Tibial artery (tissue), 4 donors: ENCODE measurements at regions not wholly inside any gene's neighbourhood (a gene's known extent, or its start where the extent isn't known, plus 50 kb on each side); places are given as distances from the start of the nearest gene placed in this dataset.

Source experiments
- DNase-seq, 2 donors: peaks; one replicate each; pipeline ENCODE4 v3.0.0-alpha.2; 2019
- H3K27ac ChIP-seq, 2 donors: fragments of 200-600 bp; sonication (generic) in 1 of 2; 1 replicate in 1 of 2; 2 replicates in 1 of 2; pipeline ENCODE4 v1.5.1; 2018 to 2019; ENCODE audit warnings: mild to moderate bottlenecking in 1 of 2
- H3K27me3 ChIP-seq, 2 donors: fragments of 200-600 bp; sonication (generic) in 1 of 2; one replicate each; pipeline versions ENCODE4 v1.5.1 to v1.6.0; 2016 to 2019
- H3K36me3 ChIP-seq, 3 donors: fragments of 200-600 bp; sonication (generic) in 2 of 3; one replicate each; pipeline ENCODE4 v1.5.1; 2016 to 2019; ENCODE audit warnings: mild to moderate bottlenecking in 2 of 3
- H3K4me1 ChIP-seq, 4 donors: fragments of 200-600 bp; sonication (generic) in 2 of 4; 1 replicate in 3 of 4; 2 replicates in 1 of 4; pipeline ENCODE4 v1.5.1; 2016 to 2019
- H3K4me3 ChIP-seq, 2 donors: fragments of 200-600 bp; sonication (generic) in 1 of 2; 1 replicate in 1 of 2; 2 replicates in 1 of 2; pipeline ENCODE4 v1.5.1; 2018 to 2019; ENCODE audit warnings: mild to moderate bottlenecking in 2 of 2
- H3K9me3 ChIP-seq, 3 donors: fragments of 200-600 bp; sonication (generic) in 1 of 3; one replicate each; pipeline ENCODE4 v1.5.1; 2016 to 2019
- CTCF ChIP-seq, 2 experiments: fragments of 200-600 bp in 1 of 2; fragments of 450-650 bp in 1 of 2; IDR thresholded peaks; one replicate each; pipeline ENCODE4 v1.5.1; 2017 to 2019; ENCODE audit warnings: antibody characterized with exemption in 2 of 2, mild to moderate bottlenecking in 1 of 2, moderate library complexity in 1 of 2
- intact Hi-C: fragments of 100-400 bp; cut with DNase I; formaldehyde crosslinking; loops from one replicate; pipeline ENCODE4 v1.15.0; 2023; ENCODE audit warnings: low total_unique reads

GRCh38 chr4:23038626-23039491, 346.1 kb downstream of the GBA3 start:
- H3K9me3 ChIP-seq, result no peaks in the 10 kb centered on the region
- H3K4me3 ChIP-seq, result no peak overlapping the region
- H3K27ac ChIP-seq, result no peak overlapping the region
- no peaks in the 10 kb centered on the region for H3K27me3 ChIP-seq
- intact Hi-C loops, result no loop called here
- no peak for DNase-seq
- no peaks in the 10 kb centered on the region for H3K4me1 ChIP-seq
- TF ChIP-seq CTCF (IDR thresholded peaks at IDR 0.05), result no peak
- H3K36me3 ChIP-seq, result no peaks in the 10 kb centered on the region

- intact Hi-C loops, result no loop called here
- no peak overlapping the region for H3K4me3 ChIP-seq
- no peaks in the 10 kb centered on the region for H3K27me3 ChIP-seq
- H3K9me3 ChIP-seq, result no peaks in the 10 kb centered on the region
- TF ChIP-seq CTCF (IDR thresholded peaks at IDR 0.05), result no peak
- DNase-seq, result no peak
- no peaks in the 10 kb centered on the region for H3K36me3 ChIP-seq
- no peaks in the 10 kb centered on the region for H3K4me1 ChIP-seq
- no peak overlapping the region for H3K27ac ChIP-seq
Measured at GRCh38 chr4:23036921-23037495, 344.3 kb downstream of the GBA3 start.

- TF ChIP-seq CTCF (IDR thresholded peaks at IDR 0.05), result no peak
Measured at GRCh38 chr4:23036503-23036902, 343.8 kb downstream of the GBA3 start.

GRCh38 chr4:23035521-23036056, 342.9 kb downstream of the GBA3 start:
- Histone ChIP-seq H3K9me3 (no peaks in the 10 kb centered on the region), H3K27ac (no peak overlapping the region), H3K4me3 (no peak overlapping the region), H3K27me3 (no peaks in the 10 kb centered on the region), H3K4me1 (no peaks in the 10 kb centered on the region), H3K36me3 (no peaks in the 10 kb centered on the region)
- DNase-seq, result no peak
- intact Hi-C loops, result no loop called here
- no peak for TF ChIP-seq CTCF (IDR thresholded peaks at IDR 0.05)

More at GRCh38 chr4:23036503-23036902, 343.8 kb downstream of the GBA3 start:
- intact Hi-C loops, result no loop called here
- Histone ChIP-seq H3K4me3 (no peak overlapping the region), H3K9me3 (no peaks in the 10 kb centered on the region), H3K27me3 (no peaks in the 10 kb centered on the region), H3K36me3 (no peaks in the 10 kb centered on the region), H3K27ac (no peak overlapping the region), H3K4me1 (no peaks in the 10 kb centered on the region)
- no peak for DNase-seq

- Histone ChIP-seq H3K27ac (no peak overlapping the region), H3K9me3 (no peaks in the 10 kb centered on the region), H3K27me3 (no peaks in the 10 kb centered on the region), H3K36me3 (no peaks in the 10 kb centered on the region), H3K4me1 (no peaks in the 10 kb centered on the region), H3K4me3 (no peak overlapping the region)
- DNase-seq, result no peak
- no peak for TF ChIP-seq CTCF (IDR thresholded peaks at IDR 0.05)
- intact Hi-C loops, result no loop called here
Measured at GRCh38 chr4:23034731-23035130, 342.0 kb downstream of the GBA3 start.
